IMR-90 (cell line): ENCODE measurements at regions not wholly inside any gene's neighbourhood (a gene's known extent, or its start where the extent isn't known, plus 50 kb on each side); places are given as distances from the start of the nearest gene placed in this dataset.

Experiments
- BHLHE40 ChIP-seq: fragments of 150-350 bp; IDR thresholded peaks from 2 replicates; pipeline ENCODE4 v1.6.1; 2016; ENCODE audit warnings: mild to moderate bottlenecking, low read depth, low read length
- CEBPB ChIP-seq: IDR thresholded peaks from 2 replicates; pipeline ENCODE4 v1.6.1; 2012; ENCODE audit warnings: low read depth, low read length, improper control_type of control experiment
- CHD1 ChIP-seq: IDR thresholded peaks from 2 replicates; pipeline ENCODE4 v1.6.1; 2012; ENCODE audit warnings: low read depth, low read length, improper control_type of control experiment
- CTCF ChIP-seq: conservative IDR thresholded peaks from 2 replicates; pipeline ENCODE4 v1.5.1; 2012; ENCODE audit warnings: mild to moderate bottlenecking, low read depth, low read length, improper control_type of control experiment
- MAFK ChIP-seq: IDR thresholded peaks from 2 replicates; pipeline ENCODE4 v1.6.1; 2012; ENCODE audit warnings: low read depth, low read length, improper control_type of control experiment
- MAZ ChIP-seq: IDR thresholded peaks from 2 replicates; pipeline ENCODE4 v1.6.1; 2012; ENCODE audit warnings: low read depth, mild to moderate bottlenecking, low read length, improper control_type of control experiment, moderate library complexity, borderline replicate concordance
- MXI1 ChIP-seq: IDR thresholded peaks from 2 replicates; pipeline ENCODE4 v1.6.1; 2012; ENCODE audit warnings: low read depth, mild to moderate bottlenecking, low read length, moderate library complexity, borderline replicate concordance
- NFE2L2 ChIP-seq: fragments of 150-350 bp; IDR thresholded peaks from 2 replicates; pipeline ENCODE4 v1.6.1; 2016; ENCODE audit warnings: low read depth, mild to moderate bottlenecking, low read length
- POLR2A ChIP-seq: IDR thresholded peaks from 2 replicates; pipeline ENCODE4 v1.6.1; 2012; ENCODE audit warnings: mild to moderate bottlenecking, low read depth, low read length
- RAD21 ChIP-seq: IDR thresholded peaks from 2 replicates; pipeline ENCODE4 v1.6.1; 2012; ENCODE audit warnings: low read length, improper control_type of control experiment
- RCOR1 ChIP-seq: IDR thresholded peaks from 2 replicates; pipeline ENCODE4 v1.6.1; 2012; ENCODE audit warnings: mild to moderate bottlenecking, low read length, improper control_type of control experiment; ENCODE audit not compliant: insufficient replicate concordance
- RFX5 ChIP-seq: IDR thresholded peaks from 2 replicates; pipeline ENCODE4 v1.8.0; 2012; ENCODE audit warnings: low read depth, mild to moderate bottlenecking, low read length, moderate library complexity
- SMC3 ChIP-seq: fragments of 150-350 bp; IDR thresholded peaks from 2 replicates; pipeline ENCODE4 v1.6.1; 2016; ENCODE audit warnings: low read depth, mild to moderate bottlenecking, antibody characterized with exemption, low read length, moderate library complexity
- TF ChIP-seq, protein P1 (sequence below): fragments of 150-350 bp; IDR thresholded peaks from 2 replicates; pipeline ENCODE4 v1.6.1; 2016; ENCODE audit warnings: low read depth, mild to moderate bottlenecking, low read length, moderate library complexity, borderline replicate concordance

GRCh38 chr15:94704421-94704820 lies 473.1 kb downstream of the MCTP2 start:
- TF ChIP-seq CTCF = no peak
- no peak for TF ChIP-seq MXI1
- TF ChIP-seq POLR2A = no peak
- TF ChIP-seq RAD21 = no peak
- no peak for TF ChIP-seq MAZ
- TF ChIP-seq RCOR1 = no peak
- TF ChIP-seq SMC3 = no peak
- TF ChIP-seq, protein P1, sequence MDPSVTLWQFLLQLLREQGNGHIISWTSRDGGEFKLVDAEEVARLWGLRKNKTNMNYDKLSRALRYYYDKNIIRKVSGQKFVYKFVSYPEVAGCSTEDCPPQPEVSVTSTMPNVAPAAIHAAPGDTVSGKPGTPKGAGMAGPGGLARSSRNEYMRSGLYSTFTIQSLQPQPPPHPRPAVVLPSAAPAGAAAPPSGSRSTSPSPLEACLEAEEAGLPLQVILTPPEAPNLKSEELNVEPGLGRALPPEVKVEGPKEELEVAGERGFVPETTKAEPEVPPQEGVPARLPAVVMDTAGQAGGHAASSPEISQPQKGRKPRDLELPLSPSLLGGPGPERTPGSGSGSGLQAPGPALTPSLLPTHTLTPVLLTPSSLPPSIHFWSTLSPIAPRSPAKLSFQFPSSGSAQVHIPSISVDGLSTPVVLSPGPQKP = no peak
- no peak for TF ChIP-seq RFX5
- no peak for TF ChIP-seq MAFK
- no peak for TF ChIP-seq NFE2L2
- no peak for TF ChIP-seq BHLHE40
- TF ChIP-seq CEBPB = no peak
- TF ChIP-seq CHD1 = no peak
